HL-60 (cell line): ENCODE measurements at regions not wholly inside any gene's neighbourhood (a gene's known extent, or its start where the extent isn't known, plus 50 kb on each side); places are given as distances from the start of the nearest gene placed in this dataset.

Experiments used
- DNase-seq, 2 experiments: peaks; one replicate each; pipeline ENCODE4 v3.0.0-alpha.2; 2010 to 2020; ENCODE audit warnings: low read depth in 1 of 2, low spot score in 1 of 2
- H3K27ac ChIP-seq: fragments of 250-450 bp; sonication (Bioruptor Pico); replicated peaks from 2 replicates; pipeline ENCODE4 v1.5.1; 2020; ENCODE audit warnings: mild to moderate bottlenecking, moderate library complexity
- H3K27me3 ChIP-seq: fragments of 250-450 bp; sonication (Bioruptor Pico); 2 replicates; pipeline ENCODE4 v1.5.1; 2021; ENCODE audit warnings: mild to moderate bottlenecking, moderate library complexity; ENCODE audit not compliant: insufficient read depth, poor library complexity, severe bottlenecking
- H3K4me3 ChIP-seq: replicated peaks from 2 replicates; pipeline ENCODE4 v1.5.1; 2011; ENCODE audit warnings: mild to moderate bottlenecking, control low read depth, low read length; ENCODE audit not compliant: insufficient read depth
- CTCF ChIP-seq: IDR thresholded peaks from one replicate; pipeline ENCODE4 v1.5.1; 2011; ENCODE audit warnings: low read length, control low read depth, inconsistent platforms; ENCODE audit not compliant: insufficient read depth
- GABPA ChIP-seq: IDR thresholded peaks from 2 replicates; pipeline ENCODE4 v1.6.1; 2012; ENCODE audit warnings: low read depth
- POLR2AphosphoS5 ChIP-seq: IDR thresholded peaks from 2 replicates; pipeline ENCODE4 v1.6.1; 2012; ENCODE audit warnings: low read depth
- REST ChIP-seq: IDR thresholded peaks from 2 replicates; pipeline ENCODE4 v1.6.1; 2012; ENCODE audit warnings: low read depth; ENCODE audit not compliant: insufficient replicate concordance
- SPI1 ChIP-seq: IDR thresholded peaks from 2 replicates; pipeline ENCODE4 v1.6.1; 2012; ENCODE audit warnings: low read depth, mild to moderate bottlenecking, borderline replicate concordance

- no peak for DNase-seq
- Histone ChIP-seq H3K27me3 (no peaks in the 10 kb centered on the region), H3K27ac (no peak overlapping the region), H3K4me3 (no peak overlapping the region)
- no peak for TF ChIP-seq GABPA
Measured at GRCh38 chr21:41010101-41010435, 157.9 kb upstream of the BACE2 start.

- Histone ChIP-seq H3K27me3 (no peaks in the 10 kb centered on the region), H3K27ac (no peak overlapping the region), H3K4me3 (no peak overlapping the region)
- TF ChIP-seq REST (no peak), GABPA (no peak), CTCF (no peak), POLR2AphosphoS5 (no peak), SPI1 (no peak)
- no peak for DNase-seq
Measured at GRCh38 chr21:41011098-41011731, 156.7 kb upstream of the BACE2 start.

GRCh38 chr21:41011951-41012366, 156.0 kb upstream of the BACE2 start:
- TF ChIP-seq CTCF (no peak), POLR2AphosphoS5 (no peak), GABPA (no peak), SPI1 (no peak), REST (no peak)
- H3K27ac ChIP-seq: no peak overlapping the region
- no peak for DNase-seq
- H3K4me3 ChIP-seq: no peak overlapping the region
- no peaks in the 10 kb centered on the region for H3K27me3 ChIP-seq

- Histone ChIP-seq H3K4me3 (no peak overlapping the region), H3K27me3 (no peaks in the 10 kb centered on the region), H3K27ac (no peak overlapping the region)
- no peak for DNase-seq
- no peak for TF ChIP-seq CTCF
- TF ChIP-seq REST: no peak
- TF ChIP-seq GABPA: no peak
- no peak for TF ChIP-seq SPI1
- TF ChIP-seq POLR2AphosphoS5: no peak
Measured at GRCh38 chr21:41012425-41012824, 155.5 kb upstream of the BACE2 start.
